GM19035 (cell line): ENCODE measurements at regions not wholly inside any gene's neighbourhood (a gene's known extent, or its start where the extent isn't known, plus 50 kb on each side); places are given as distances from the start of the nearest gene placed in this dataset.

ENCODE experiments used
- ATAC-seq: cut with Tn5 transposase; IDR thresholded peaks from one replicate; pipeline ENCODE4 v1.9.1; 2021; ENCODE audit not compliant: unreplicated experiment

GRCh38 chr22:22151308-22151707 is 93.3 kb upstream of the VPREB1 start:
- no peak for ATAC-seq

- ATAC-seq: no peak
Measured at GRCh38 chr22:22150457-22150856, 94.1 kb upstream of the VPREB1 start.

GRCh38 chr22:22148905-22149304 is 95.7 kb upstream of the VPREB1 start:
- no peak for ATAC-seq

GRCh38 chr22:22144858-22145257 is 99.7 kb upstream of the VPREB1 start:
- ATAC-seq: no peak

GRCh38 chr22:22143448-22143847 is 101.1 kb upstream of the VPREB1 start:
- no peak for ATAC-seq

GRCh38 chr22:22142661-22143060 is 101.9 kb upstream of the VPREB1 start:
- no peak for ATAC-seq

GRCh38 chr22:22141771-22142591 is 102.6 kb upstream of the VPREB1 start:
- no peak for ATAC-seq

GRCh38 chr22:22141031-22141430 is 103.6 kb upstream of the VPREB1 start:
- no peak for ATAC-seq

- ATAC-seq: no peak
Measured at GRCh38 chr22:22139364-22139763, 105.2 kb upstream of the VPREB1 start.

GRCh38 chr22:22138915-22139314 is 105.7 kb upstream of the VPREB1 start:
- no peak for ATAC-seq

- no peak for ATAC-seq
Measured at GRCh38 chr22:22137891-22138290, 106.7 kb upstream of the VPREB1 start.

GRCh38 chr22:22133910-22134309 is 110.7 kb upstream of the VPREB1 start:
- no peak for ATAC-seq

GRCh38 chr22:22130953-22131608 is 113.5 kb upstream of the VPREB1 start:
- no peak for ATAC-seq

GRCh38 chr22:22129387-22129786 is 115.2 kb upstream of the VPREB1 start:
- no peak for ATAC-seq

GRCh38 chr22:22128440-22128839 is 116.1 kb upstream of the VPREB1 start:
- ATAC-seq: no peak

- ATAC-seq: no peak
Measured at GRCh38 chr22:22127100-22127499, 117.5 kb upstream of the VPREB1 start.

GRCh38 chr22:22125579-22126468 is 118.8 kb upstream of the VPREB1 start:
- no peak for ATAC-seq

- ATAC-seq: no peak
Measured at GRCh38 chr22:22125028-22125578, 119.5 kb upstream of the VPREB1 start.

GRCh38 chr22:22124374-22124773 is 120.2 kb upstream of the VPREB1 start:
- ATAC-seq: no peak

GRCh38 chr22:22123960-22124278 is 120.7 kb upstream of the VPREB1 start:
- ATAC-seq: no peak
